Chondrocyte (in vitro differentiated cells): ENCODE measurements at regions not wholly inside any gene's neighbourhood (a gene's known extent, or its start where the extent isn't known, plus 50 kb on each side); places are given as distances from the start of the nearest gene placed in this dataset.
A peak's percentile ranks its signal among the peaks of the same experiment; 100 is the strongest.

Source experiments
- DNase-seq: peaks from one replicate; pipeline ENCODE4 v3.0.0; 2021; ENCODE audit warnings: mixed read lengths, low spot score
- H3K27ac Mint-ChIP-seq: one replicate; pipeline ENCODE4 v1.8.0; 2021; ENCODE audit warnings: mild to moderate bottlenecking, moderate library complexity, mixed read lengths; ENCODE audit not compliant: unreplicated experiment
- H3K27me3 Mint-ChIP-seq: 2 replicates; pipeline ENCODE4 v1.8.0; 2021; ENCODE audit warnings: low read depth, mixed read lengths
- H3K36me3 Mint-ChIP-seq: 2 replicates; pipeline ENCODE4 v1.8.0; 2021; ENCODE audit warnings: low read depth, mixed read lengths
- H3K4me1 Mint-ChIP-seq: 2 replicates; pipeline ENCODE4 v1.8.0; 2021; ENCODE audit warnings: low read depth, mild to moderate bottlenecking, mixed read lengths
- H3K4me3 Mint-ChIP-seq: one replicate; pipeline ENCODE4 v1.8.0; 2021; ENCODE audit warnings: mild to moderate bottlenecking, moderate library complexity, mixed read lengths; ENCODE audit not compliant: unreplicated experiment
- H3K9me3 Mint-ChIP-seq: 2 replicates; pipeline ENCODE4 v1.8.0; 2021; ENCODE audit warnings: low read depth, mixed read lengths
- CTCF ChIP-seq: fragments of 200-600 bp; sonication (generic); IDR thresholded peaks from 2 replicates; pipeline ENCODE4 v1.5.0; 2021; ENCODE audit warnings: antibody characterized with exemption, mild to moderate bottlenecking, moderate library complexity

DNA sequence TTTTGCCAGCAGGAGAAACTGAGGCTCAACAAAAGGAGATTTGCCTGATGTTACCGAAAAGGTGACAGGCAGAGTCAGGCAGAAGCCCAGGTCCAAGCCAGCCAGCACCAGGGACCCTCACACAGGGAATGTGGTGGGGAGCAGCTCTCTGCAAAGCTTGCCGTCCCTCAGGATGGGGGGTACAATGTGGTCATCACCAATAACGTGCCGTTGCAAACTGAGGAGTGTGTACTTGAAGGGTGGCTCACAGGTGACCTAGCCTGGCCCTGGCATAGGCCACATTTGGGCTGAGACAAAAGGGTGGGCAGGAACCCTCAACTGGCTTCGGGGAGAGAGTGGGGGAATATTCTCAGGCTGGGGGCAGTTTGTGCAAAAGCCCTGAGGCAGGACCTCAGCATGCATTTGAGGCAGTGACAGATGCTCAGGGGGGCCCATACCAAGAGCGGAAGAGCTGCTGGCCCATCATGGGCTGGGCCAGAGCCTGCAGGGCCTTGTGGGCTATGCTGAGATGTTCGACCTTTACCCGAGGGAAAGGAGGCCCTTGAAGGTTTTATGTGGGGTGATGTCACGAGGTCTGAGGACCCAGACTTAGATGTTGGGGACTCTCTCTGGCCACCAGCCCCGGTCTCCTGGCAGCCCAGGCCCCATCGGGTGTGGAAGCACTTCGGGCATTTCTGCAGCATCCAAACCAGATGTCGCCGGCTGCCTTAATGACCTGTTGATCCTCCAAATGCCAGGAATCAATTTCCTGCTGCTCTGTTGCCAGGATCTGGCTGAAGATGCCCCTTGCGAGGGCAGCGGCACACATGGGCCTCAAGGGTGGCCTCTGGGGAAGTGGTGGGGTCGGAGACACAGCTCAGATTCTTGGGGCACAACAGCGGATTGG lies 57.4 kb upstream of the SHISAL1 start:
- H3K9me3 Mint-ChIP-seq = peaks cover 13% of the 10 kb centered on the region
- DNase-seq = peak; percentile 52
- peaks cover 8% of the 10 kb centered on the region for H3K36me3 Mint-ChIP-seq
- peaks cover 15% of the 10 kb centered on the region for H3K4me1 Mint-ChIP-seq
- no peak for TF ChIP-seq CTCF
- H3K4me3 Mint-ChIP-seq = no peak overlapping the region
- H3K27me3 Mint-ChIP-seq = peaks cover 12% of the 10 kb centered on the region
- no peak overlapping the region for H3K27ac Mint-ChIP-seq

DNA sequence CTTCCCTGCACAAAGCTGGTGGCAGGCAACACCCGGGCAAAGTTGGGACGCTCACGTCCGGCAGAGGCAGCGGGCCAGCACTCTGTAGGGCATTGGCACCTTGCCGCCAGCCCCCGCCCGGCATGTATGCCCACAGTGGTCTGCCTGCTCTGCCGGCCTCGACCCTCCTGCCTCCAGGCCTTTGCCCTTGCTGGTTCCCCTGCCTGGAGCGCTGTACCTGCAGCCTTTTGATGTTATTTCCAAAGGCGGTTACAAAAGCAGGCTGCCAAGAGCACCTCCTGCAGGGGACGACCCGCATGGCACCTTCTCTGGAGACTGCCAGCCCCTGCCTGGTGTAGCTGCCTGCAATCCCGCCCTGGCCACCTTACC lies 56.5 kb upstream of the SHISAL1 start:
- Mint-ChIP-seq H3K9me3 (peaks cover 4% of the 10 kb centered on the region), H3K4me1 (peaks cover 23% of the 10 kb centered on the region), H3K36me3 (peaks cover 2% of the 10 kb centered on the region), H3K27me3 (peaks cover 12% of the 10 kb centered on the region), H3K4me3 (no peak overlapping the region), H3K27ac (peak overlapping the region; percentile 49)
- TF ChIP-seq CTCF = peak; percentile 36
- peak; percentile 90 for DNase-seq

GRCh38 chr22:44368611-44369292 lies 56.0 kb upstream of the SHISAL1 start:
- Mint-ChIP-seq H3K4me1 (peaks cover 29% of the 10 kb centered on the region), H3K36me3 (peaks cover 1% of the 10 kb centered on the region), H3K27ac (no peak overlapping the region), H3K9me3 (no peaks in the 10 kb centered on the region), H3K27me3 (peaks cover 12% of the 10 kb centered on the region), H3K4me3 (no peak overlapping the region)
- no peak for TF ChIP-seq CTCF
- peak; percentile 48 for DNase-seq

DNA sequence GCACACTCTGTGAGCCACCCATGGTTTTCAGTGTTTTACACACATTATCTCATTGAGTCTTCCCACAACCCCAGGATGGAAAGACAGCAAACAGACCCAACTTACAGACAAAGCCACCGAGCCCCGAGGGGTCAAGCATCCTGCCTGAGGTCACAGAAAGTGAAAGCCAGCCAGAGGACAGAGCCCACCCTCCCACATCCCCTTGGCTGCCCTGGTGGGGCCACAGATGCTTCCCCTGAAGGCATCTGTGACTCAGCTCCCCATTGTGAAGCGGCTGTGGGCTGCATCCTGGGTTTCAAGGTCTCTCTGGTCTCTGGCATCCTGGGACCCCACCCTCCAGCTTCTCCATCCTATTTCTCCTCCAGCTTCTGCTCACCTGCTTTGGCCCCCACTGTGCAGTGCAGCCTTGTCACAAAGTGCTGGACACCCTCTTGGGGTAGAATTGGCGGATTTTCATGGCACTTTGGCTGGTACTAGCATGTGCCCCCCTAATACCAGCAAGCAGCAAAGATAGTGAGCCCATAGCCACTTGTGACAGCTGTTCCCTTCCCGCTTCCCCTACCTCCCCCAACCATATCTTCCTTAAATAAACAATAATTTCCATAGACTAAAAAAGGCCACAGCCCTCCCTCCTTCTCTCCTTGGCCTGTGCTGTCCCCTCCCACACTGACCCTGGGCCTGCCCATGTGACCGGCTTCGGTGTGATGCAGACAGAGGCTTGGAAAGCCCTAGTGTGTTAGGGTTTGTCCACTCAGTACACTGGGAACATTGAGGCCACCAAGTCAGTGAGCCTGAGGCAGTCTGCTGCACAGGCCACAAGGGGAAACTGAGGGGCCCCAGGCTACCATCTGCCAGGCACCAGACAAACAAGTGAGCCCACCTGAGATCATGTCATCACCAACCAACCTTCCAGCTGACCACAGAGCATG lies 53.9 kb upstream of the SHISAL1 start:
- peaks cover 12% of the 10 kb centered on the region for H3K27me3 Mint-ChIP-seq
- peak; percentile 59 for DNase-seq
- peaks cover 1% of the 10 kb centered on the region for H3K36me3 Mint-ChIP-seq
- peaks cover 47% of the 10 kb centered on the region for H3K4me1 Mint-ChIP-seq
- H3K27ac Mint-ChIP-seq = no peak overlapping the region
- no peak for TF ChIP-seq CTCF
- H3K4me3 Mint-ChIP-seq = no peak overlapping the region
- H3K9me3 Mint-ChIP-seq = no peaks in the 10 kb centered on the region

- Mint-ChIP-seq H3K36me3 (peaks cover 1% of the 10 kb centered on the region), H3K4me1 (peaks cover 55% of the 10 kb centered on the region), H3K4me3 (no peak overlapping the region), H3K27me3 (peaks cover 12% of the 10 kb centered on the region), H3K9me3 (no peaks in the 10 kb centered on the region), H3K27ac (no peak overlapping the region)
- no peak for TF ChIP-seq CTCF
- peak; percentile 32 for DNase-seq
Observed at GRCh38 chr22:44365832-44366231, 53.1 kb upstream of the SHISAL1 start.
